Aorta (tissue), 5 donors: ENCODE measurements at regions not wholly inside any gene's neighbourhood (a gene's known extent, or its start where the extent isn't known, plus 50 kb on each side); places are given as distances from the start of the nearest gene placed in this dataset.

Experiments used
- ATAC-seq: fragments of 200-7000 bp; cut with Tn5 transposase; one replicate; pipeline ENCODE4 v1.9.1; 2022; ENCODE audit warnings: moderate library complexity; ENCODE audit not compliant: low FRiP score
- DNase-seq, 2 donors: peaks; one replicate each; pipeline ENCODE4 v3.0.0-alpha.2; 2020
- H3K27ac ChIP-seq, 2 donors: one replicate each; pipeline ENCODE4 v1.5.1; 2013; ENCODE audit warnings: low read length in 2 of 2, mild to moderate bottlenecking in 2 of 2, moderate library complexity in 2 of 2, control low read depth in 1 of 2, inconsistent platforms in 1 of 2, low read depth in 1 of 2
- H3K27me3 ChIP-seq, 2 donors: one replicate each; pipeline ENCODE4 v1.6.1; 2013; ENCODE audit warnings: control low read depth in 1 of 2, low read length in 1 of 2, mild to moderate bottlenecking in 1 of 2, moderate library complexity in 1 of 2; ENCODE audit not compliant: insufficient read depth in 2 of 2, control insufficient read depth in 1 of 2
- H3K36me3 ChIP-seq, 2 donors: one replicate each; pipeline ENCODE4 v1.6.1; 2013; ENCODE audit warnings: control low read depth in 1 of 2, low read length in 1 of 2, mild to moderate bottlenecking in 1 of 2; ENCODE audit not compliant: insufficient read depth in 2 of 2, control insufficient read depth in 1 of 2
- H3K4me1 ChIP-seq, 2 donors: one replicate each; pipeline ENCODE4 v1.6.1; 2013; ENCODE audit warnings: low read length in 2 of 2, control low read depth in 1 of 2, mild to moderate bottlenecking in 1 of 2, moderate library complexity in 1 of 2; ENCODE audit not compliant: insufficient read depth in 2 of 2, control insufficient read depth in 1 of 2
- H3K4me3 ChIP-seq, 2 donors: one replicate each; pipeline ENCODE4 v1.5.1; 2013; ENCODE audit warnings: low read length in 2 of 2, control low read depth in 1 of 2, mild to moderate bottlenecking in 1 of 2
- H3K9me3 ChIP-seq: one replicate; pipeline ENCODE4 v1.6.1; 2013; ENCODE audit warnings: mild to moderate bottlenecking, low read length; ENCODE audit not compliant: control insufficient read depth
- WGBS, 2 donors: extraction: QIAGEN DNeasy Blood & Tissue Kit; methylation state at CpG; one replicate each; pipeline ENCODE4 v1.1.7; 2013; 5-methylcytosine and 5-hydroxymethylcytosine counted together
- intact Hi-C, 2 donors: fragments of 100-400 bp; cut with DNase I; formaldehyde crosslinking; loops; one replicate each; pipeline versions ENCODE4 v1.14.2 to v1.15.0; 2022
- donor health status: healthy with polysubstance abuse.
- donor health status: Bipolar disorder and iron deficiency.
- donor health status: DM: no; HTN: no; CAD: no.
- donor health status: DM: no; HTN: no; CAD: no.
- donor health status: DM: yes; HTN: yes; CAD: no.

GRCh38 chr3:177512945-177513814, 315.9 kb upstream of the TBL1XR1 start:
- 31 to 35% methylated on average over 6 of the region's 6 CpGs for WGBS, 2 donors
- H3K36me3 ChIP-seq: no peaks in the 10 kb centered on the region
- DNase-seq (no peak), ATAC-seq (no peak)
- no peaks in the 10 kb centered on the region for H3K27me3 ChIP-seq
- H3K4me3 ChIP-seq: no peak overlapping the region
- H3K9me3 ChIP-seq: no peaks in the 10 kb centered on the region
- intact Hi-C loops: no loop called here
- H3K4me1 ChIP-seq: peaks cover 0 to 2% of the 10 kb centered on the region in 2 donors
- peak overlapping the region in 1 of 2 donors; percentile 2 for H3K27ac ChIP-seq

GRCh38 chr3:177513815-177514610, 316.7 kb upstream of the TBL1XR1 start:
- H3K27ac ChIP-seq: no peak overlapping the region
- WGBS, 2 donors: 32 to 35% methylated on average over 10 of the region's 10 CpGs

GRCh38 chr3:177514611-177515499, 317.6 kb upstream of the TBL1XR1 start:
- DNase-seq: no peak
- no peak for ATAC-seq
- Histone ChIP-seq H3K36me3 (no peaks in the 10 kb centered on the region), H3K27me3 (no peaks in the 10 kb centered on the region), H3K4me3 (no peak overlapping the region), H3K27ac (no peak overlapping the region), H3K9me3 (no peaks in the 10 kb centered on the region), H3K4me1 (peaks cover 0 to 2% of the 10 kb centered on the region in 2 donors)
- intact Hi-C loops: no loop called here
- 77 to 81% methylated on average over 9 of the region's 9 CpGs for WGBS, 2 donors

More at GRCh38 chr3:177513815-177514610, 316.7 kb upstream of the TBL1XR1 start:
- Histone ChIP-seq H3K27me3 (no peaks in the 10 kb centered on the region), H3K9me3 (no peaks in the 10 kb centered on the region), H3K4me3 (no peak overlapping the region), H3K4me1 (peaks cover 0 to 2% of the 10 kb centered on the region in 2 donors), H3K36me3 (no peaks in the 10 kb centered on the region)
- ATAC-seq (no peak), DNase-seq (no peak)
- intact Hi-C loops: no loop called here

GRCh38 chr3:177515786-177516157, 318.5 kb upstream of the TBL1XR1 start:
- Histone ChIP-seq H3K4me3 (no peak overlapping the region), H3K27ac (no peak overlapping the region), H3K36me3 (no peaks in the 10 kb centered on the region), H3K9me3 (no peaks in the 10 kb centered on the region), H3K27me3 (no peaks in the 10 kb centered on the region), H3K4me1 (peaks cover 0 to 2% of the 10 kb centered on the region in 2 donors)
- ATAC-seq (no peak), DNase-seq (no peak)
- intact Hi-C loops: no loop called here
- 35 to 39% methylated on average over 3 of the region's 3 CpGs for WGBS, 2 donors

GRCh38 chr3:177516158-177517011, 319.1 kb upstream of the TBL1XR1 start:
- H3K4me1 ChIP-seq: peaks cover 0 to 2% of the 10 kb centered on the region in 2 donors
- DNase-seq (no peak), ATAC-seq (peak; percentile 40)
- 16 to 18% methylated on average over 14 of the region's 14 CpGs for WGBS, 2 donors
- no peak overlapping the region for H3K4me3 ChIP-seq
- intact Hi-C loops: no loop called here
- no peaks in the 10 kb centered on the region for H3K27me3 ChIP-seq
- no peaks in the 10 kb centered on the region for H3K36me3 ChIP-seq
- H3K27ac ChIP-seq: peak overlapping the region; percentile 45 to 64
- H3K9me3 ChIP-seq: no peaks in the 10 kb centered on the region

GRCh38 chr3:177517906-177518305, 320.6 kb upstream of the TBL1XR1 start:
- H3K4me3 ChIP-seq: no peak overlapping the region
- peaks cover 0 to 2% of the 10 kb centered on the region in 2 donors for H3K4me1 ChIP-seq
- DNase-seq (no peak), ATAC-seq (no peak)
- H3K27me3 ChIP-seq: no peaks in the 10 kb centered on the region
- H3K9me3 ChIP-seq: no peaks in the 10 kb centered on the region
- WGBS, 2 donors: 96 to 99% methylated on average over 2 of the region's 2 CpGs
- intact Hi-C loops: no loop called here
- no peaks in the 10 kb centered on the region for H3K36me3 ChIP-seq
- H3K27ac ChIP-seq: no peak overlapping the region

GRCh38 chr3:177519588-177519987, 322.3 kb upstream of the TBL1XR1 start:
- no peak overlapping the region for H3K4me3 ChIP-seq
- ATAC-seq (no peak), DNase-seq (no peak)
- no peaks in the 10 kb centered on the region for H3K4me1 ChIP-seq
- 97 to 99% methylated on average over 13 of the region's 13 CpGs for WGBS, 2 donors
- H3K9me3 ChIP-seq: no peaks in the 10 kb centered on the region
- no peak overlapping the region for H3K27ac ChIP-seq
- H3K36me3 ChIP-seq: no peaks in the 10 kb centered on the region
- H3K27me3 ChIP-seq: no peaks in the 10 kb centered on the region
- intact Hi-C loops: no loop called here

GRCh38 chr3:177521305-177521704, 324.0 kb upstream of the TBL1XR1 start:
- ATAC-seq: no peak
- Histone ChIP-seq H3K27ac (no peak overlapping the region), H3K4me3 (no peak overlapping the region), H3K9me3 (peaks cover 2% of the 10 kb centered on the region), H3K27me3 (no peaks in the 10 kb centered on the region), H3K36me3 (no peaks in the 10 kb centered on the region), H3K4me1 (no peaks in the 10 kb centered on the region)
- intact Hi-C loops: no loop called here
- no peak for DNase-seq
- WGBS, 2 donors: 95 to 98% methylated on average over 8 of the region's 8 CpGs
